HG03066 (cell line): ENCODE measurements at regions not wholly inside any gene's neighbourhood (a gene's known extent, or its start where the extent isn't known, plus 50 kb on each side); places are given as distances from the start of the nearest gene placed in this dataset.
A peak's percentile ranks its signal among the peaks of the same experiment; 100 is the strongest.

Experiments
- ATAC-seq: cut with Tn5 transposase; IDR thresholded peaks from one replicate; pipeline ENCODE4 v1.9.1; 2021; ENCODE audit warnings: low read depth; ENCODE audit not compliant: unreplicated experiment

GRCh38 chr9:2243666-2244555, 228.8 kb downstream of the SMARCA2 start:
- no peak for ATAC-seq

DNA sequence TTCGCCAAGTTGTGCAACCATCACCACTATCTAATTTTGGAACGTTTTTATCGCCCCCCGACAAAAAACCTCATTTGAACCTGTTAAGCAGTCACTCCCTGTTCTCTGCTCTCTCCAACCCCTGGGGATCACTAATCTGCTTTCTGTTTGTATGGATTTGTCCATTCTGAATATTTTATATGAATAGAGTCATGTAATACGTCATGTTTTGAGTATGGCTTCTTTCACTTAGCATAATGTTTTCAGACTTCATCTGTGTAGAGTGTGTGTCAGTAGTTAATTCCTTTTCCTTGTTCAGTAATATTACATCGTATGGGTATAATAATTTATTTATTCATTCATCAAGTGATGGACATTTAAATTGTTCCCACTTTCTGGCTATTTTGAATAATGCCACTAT, 232.2 kb downstream of the SMARCA2 start:
- ATAC-seq: no peak

DNA sequence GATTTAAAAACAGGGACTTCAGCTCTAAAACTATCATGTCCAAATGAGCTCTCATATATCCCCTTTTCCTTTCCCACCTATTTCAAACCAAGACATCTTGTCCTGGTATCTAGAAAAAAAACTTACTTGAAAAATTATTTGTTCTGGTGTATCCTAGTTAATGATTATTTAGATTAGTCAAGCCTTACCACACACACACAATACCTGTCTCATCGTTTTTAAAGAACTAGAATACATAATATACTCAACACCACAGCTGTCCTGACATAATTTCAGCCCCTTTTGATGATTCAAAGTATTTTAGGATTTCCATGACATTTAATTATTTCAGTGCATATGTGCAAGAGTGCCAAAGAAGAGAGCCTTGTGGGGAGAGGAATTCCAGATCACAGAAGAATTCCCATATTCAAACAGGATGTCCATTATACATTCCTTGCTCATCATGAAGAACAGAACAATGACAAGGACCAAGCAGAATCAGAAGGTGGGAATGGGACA, 233.7 kb downstream of the SMARCA2 start:
- no peak for ATAC-seq

GRCh38 chr9:2253636-2254580, 238.8 kb downstream of the SMARCA2 start:
- no peak for ATAC-seq

DNA sequence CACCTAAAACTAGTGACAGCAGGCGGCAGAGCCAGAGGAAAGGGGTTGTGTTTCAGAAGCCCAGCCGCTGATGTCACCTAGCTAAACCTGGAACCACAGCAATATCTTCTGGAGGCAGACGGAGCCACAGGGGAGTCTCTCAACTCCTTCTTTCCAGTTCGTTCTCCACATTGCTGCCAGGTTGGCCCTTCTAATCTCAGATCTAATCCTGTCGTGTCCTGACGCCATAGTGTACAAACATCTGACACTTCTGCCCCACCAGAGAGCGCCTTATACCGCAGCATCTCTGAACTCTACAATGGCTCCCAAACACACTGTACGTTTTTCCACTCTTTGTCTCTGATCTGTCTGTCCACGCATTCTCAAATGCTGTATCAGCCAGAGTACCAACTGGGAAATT, 240.0 kb downstream of the SMARCA2 start:
- no peak for ATAC-seq

- no peak for ATAC-seq
Measured at GRCh38 chr9:2257248-2257929, 242.2 kb downstream of the SMARCA2 start.

DNA sequence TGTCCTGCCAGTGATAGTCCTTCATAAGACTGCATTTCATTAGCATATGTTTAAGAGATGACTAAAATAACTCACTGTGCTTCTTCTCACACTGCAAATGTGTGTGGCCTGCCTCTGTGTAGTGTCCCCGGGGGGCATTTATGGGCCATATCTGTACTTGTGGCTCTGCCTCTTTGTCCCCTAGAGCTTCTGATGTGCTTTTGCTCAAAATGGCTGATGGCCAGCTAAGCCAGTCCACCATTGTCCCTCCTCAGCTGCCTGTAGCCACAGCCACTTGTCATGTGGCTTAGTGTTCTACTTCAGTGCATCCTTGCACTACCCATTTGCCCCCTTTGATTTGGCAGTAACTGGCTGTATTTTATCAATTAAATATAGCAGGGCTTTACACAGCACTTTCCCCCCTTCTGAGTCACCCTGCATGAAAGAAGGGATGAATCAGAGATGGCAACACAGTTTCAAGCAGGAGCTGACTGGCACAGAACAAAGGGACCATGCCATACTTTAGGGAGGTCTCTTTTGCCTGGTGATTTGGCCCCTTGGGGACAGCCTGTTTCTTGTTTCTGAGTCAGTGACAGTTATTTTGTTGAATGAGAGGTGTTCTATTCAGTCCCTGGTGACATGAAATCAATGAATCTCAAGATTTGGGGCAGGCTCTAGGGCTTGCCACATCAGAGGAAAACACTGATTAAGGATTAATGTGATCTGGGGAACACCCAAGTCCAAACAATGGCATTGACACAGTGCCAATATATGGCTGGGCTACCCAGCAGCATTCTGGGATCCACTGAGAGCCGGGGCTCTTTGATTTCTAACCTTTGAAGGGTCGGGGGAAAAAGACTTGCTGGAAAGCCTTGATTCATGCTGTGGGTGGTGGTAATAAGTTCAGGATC, 245.5 kb downstream of the SMARCA2 start:
- ATAC-seq: no peak

DNA sequence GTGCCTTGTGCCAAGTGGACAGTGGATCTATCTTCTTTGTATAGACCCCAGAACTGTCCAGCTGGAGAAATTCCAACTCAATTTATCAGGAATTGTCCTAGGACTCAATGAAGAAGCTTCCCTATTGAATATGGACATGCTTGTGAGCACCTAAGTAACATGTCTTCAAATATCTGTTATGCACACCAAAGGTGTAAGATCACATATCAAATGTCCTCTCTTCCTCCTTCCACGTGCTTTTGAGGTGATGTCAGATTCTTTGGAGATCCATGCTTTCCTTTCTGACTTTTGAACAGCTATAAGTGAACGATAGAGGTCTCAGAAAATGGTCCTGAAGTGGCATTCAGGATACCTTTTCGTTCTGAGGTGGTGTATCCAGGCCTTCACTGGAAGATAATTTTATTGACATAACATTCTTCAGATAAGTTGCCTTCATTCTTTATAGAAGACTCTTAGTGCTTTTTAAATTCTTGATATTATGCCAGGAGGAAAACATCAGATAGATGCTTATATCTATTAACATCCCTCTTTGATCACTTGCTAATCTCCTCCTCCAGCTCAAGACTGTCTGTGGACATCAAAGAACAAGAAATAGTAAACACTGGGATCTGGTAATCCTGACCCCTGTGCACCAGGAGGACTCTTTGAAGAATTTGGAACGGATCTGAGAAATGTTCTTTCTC, 246.4 kb downstream of the SMARCA2 start:
- ATAC-seq: no peak

DNA sequence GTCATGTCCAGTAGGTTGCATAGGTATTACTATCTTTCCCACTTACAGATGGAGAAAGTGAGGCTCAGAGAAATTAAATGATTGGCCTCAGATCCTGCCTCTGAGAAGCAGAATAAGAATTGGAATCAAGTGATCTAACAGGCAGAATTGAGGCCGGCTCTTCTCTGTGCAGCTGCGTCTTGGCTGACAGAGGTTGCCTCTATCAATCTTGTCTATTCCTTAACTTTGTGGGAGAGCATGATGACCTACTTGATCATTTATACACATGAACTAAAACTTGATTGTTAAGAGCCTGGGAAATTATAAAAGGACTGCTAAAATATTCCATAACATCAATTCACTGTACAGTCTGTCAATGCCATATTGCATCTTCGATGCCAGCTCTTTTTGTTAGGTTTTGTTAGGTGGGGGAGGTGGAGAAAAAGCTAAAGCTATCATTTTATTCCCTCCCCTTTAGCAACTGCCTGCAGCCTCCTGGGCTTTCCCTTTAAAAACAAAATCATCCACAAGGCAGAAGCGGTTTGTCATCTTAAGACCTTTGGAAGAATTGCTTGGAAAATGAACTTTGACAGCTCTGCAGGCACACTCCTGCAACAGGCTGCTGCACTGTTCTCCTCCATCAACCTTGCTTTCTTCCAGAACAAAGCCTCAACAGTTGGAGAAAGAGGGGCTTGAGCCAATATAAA, 247.4 kb downstream of the SMARCA2 start:
- ATAC-seq: no peak

GRCh38 chr9:2263111-2263510, 248.0 kb downstream of the SMARCA2 start:
- ATAC-seq: no peak

GRCh38 chr9:2263665-2264064, 248.5 kb downstream of the SMARCA2 start:
- ATAC-seq: no peak

DNA sequence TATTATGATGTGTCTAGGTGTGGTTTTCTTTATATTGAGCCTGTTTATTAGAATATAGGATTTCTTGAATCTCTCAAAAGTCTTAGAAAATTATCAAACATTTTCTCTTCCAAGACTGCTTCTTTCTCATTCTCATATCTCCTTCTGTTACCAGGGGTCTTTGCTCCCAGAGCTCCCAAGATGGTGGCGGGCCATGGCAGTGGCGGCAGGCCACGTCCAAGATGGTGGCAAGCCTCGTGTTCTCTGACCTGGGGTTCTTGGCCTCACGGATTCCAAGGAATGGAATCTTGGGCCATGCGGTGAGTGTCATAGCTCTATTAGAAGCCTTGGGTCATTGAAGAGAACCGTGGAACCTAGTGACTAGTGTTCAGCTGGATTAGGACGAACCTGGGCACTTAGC, 248.9 kb downstream of the SMARCA2 start:
- no peak for ATAC-seq

DNA sequence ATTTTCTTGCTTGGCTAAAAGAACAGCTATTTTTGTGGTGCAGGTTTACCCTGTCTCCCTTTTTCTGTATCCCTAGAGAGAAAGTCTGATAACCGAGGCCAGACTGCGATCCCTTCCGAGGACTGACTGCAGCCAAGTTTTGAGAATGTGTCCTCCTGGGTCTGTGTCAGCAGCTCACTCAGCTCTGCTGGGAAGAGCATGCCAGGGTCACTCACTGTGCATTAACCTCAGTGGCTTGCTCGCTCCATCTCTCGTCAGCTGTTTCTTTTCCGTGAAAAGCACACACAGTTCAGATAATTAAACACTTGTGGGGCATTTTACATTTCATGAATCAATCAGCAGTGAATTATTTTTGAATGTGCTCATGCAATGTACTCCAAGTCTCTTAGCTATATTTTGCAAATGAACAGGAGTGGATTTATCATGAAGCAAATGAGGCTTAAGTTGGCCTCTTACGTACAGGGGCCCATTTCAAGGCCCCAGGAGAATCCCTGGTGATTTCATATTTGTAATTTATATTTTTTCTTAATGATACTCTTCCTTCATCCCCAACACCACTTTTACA, 252.1 kb downstream of the SMARCA2 start:
- ATAC-seq: no peak

GRCh38 chr9:2269778-2270177, 254.6 kb downstream of the SMARCA2 start:
- ATAC-seq: no peak

GRCh38 chr9:2270565-2270964, 255.4 kb downstream of the SMARCA2 start:
- no peak for ATAC-seq

GRCh38 chr9:2271426-2271825, 256.3 kb downstream of the SMARCA2 start:
- ATAC-seq: peak; percentile 48

- ATAC-seq: no peak
Measured at GRCh38 chr9:2274762-2275161, 259.6 kb downstream of the SMARCA2 start.

DNA sequence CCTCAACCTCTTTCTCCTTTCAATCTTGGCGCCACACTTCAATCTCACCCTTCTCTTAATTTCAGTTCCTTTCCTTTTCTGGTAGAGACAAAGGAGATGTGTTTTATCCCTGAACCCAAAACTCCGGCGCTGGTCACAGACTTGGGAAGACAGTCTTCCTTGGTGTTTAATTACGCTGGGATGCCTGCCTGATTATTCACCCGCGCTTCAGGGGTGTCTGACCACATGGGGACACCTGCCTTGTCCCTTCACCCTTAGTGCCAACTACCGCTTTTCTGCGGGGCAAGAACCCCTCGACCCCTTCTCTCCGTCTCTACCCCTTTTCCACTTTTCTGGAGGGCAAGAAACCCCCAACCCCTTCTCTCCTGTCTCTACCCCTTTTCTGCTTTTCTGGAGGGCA, 261.1 kb downstream of the SMARCA2 start:
- no peak for ATAC-seq
